ENCODE measurements at regions not wholly inside any gene's neighbourhood (a gene's known extent, or its start where the extent isn't known, plus 50 kb on each side); places are given as distances from the start of the nearest gene placed in this dataset.

DNA sequence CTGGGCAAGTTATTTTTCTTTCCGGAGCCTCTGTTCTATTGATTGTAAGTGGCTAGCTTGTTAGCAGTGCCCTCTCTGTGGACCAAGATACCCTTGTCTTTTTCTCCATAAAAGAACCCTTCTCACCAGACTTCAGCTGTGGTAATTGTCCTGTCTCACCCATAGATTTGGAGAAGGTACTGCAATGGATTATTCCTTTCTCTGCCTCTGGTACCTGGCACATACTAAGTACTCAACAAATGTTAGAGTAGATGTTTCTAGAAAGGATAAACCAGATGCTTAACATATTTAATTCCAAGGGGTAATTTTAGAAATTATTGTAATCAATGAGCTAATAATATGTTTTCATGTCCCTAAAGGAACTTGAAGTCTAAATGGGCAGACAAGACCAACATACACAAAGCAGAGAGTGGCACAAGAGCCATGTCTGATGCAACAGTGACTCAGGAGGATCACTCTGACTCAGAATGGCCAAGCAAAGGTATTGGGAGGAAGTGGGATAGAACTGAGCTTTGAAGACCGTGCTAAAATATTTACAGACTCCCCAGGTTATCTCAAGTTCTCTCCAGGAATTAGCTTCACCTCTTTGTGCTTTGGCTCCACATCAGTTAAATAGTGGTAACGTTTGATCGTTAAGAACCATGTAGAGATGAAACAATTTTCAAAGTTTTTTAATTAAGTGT is 129.7 kb upstream of the OSR1 start:
- CTCF ChIA-PET: no interaction called here

DNA sequence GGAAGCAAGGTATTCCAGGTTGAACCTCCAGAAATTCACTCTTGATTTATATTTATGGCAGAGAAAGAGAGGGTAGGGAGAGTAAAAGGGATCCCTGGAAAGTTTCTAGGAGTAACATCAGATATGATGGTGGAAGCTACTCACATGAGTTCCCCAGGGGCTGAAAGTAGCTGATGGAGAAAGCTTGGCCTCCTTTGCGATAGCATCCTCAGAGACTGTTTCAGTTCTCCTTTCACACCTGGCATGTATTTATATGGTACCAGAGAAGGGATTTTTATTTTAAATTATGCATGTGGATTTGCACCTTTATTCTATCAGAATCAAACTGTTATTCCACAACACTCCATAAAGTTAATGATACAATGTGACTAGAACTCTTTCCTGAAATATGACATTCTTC is 126.3 kb upstream of the OSR1 start:
- POLR2A ChIA-PET (ENCODE audit: low non-redundant PET): no interaction called here
- Histone ChIP-seq H3K27me3 (replicated peaks; ENCODE audit: insufficient read depth, low read depth, low read length, poor library complexity) (no peaks in the 10 kb centered on the region), H3K36me3 (ENCODE audit: insufficient read depth, low read length, poor library complexity, severe bottlenecking) (no peaks in the 10 kb centered on the region), H3K4me3 (ENCODE audit: low read depth, low read length, poor library complexity, severe bottlenecking) (no peak overlapping the region), H3K4me1 (ENCODE audit: insufficient read depth, low read length, poor library complexity, severe bottlenecking) (no peaks in the 10 kb centered on the region), H3K27ac (ENCODE audit: low read depth, low read length, poor library complexity, severe bottlenecking) (no peak overlapping the region), H3K9me3 (ENCODE audit: low read depth, low read length, poor library complexity, severe bottlenecking) (no peaks in the 10 kb centered on the region)
- CTCF ChIA-PET: no interaction called here
- DNase-seq (ENCODE audit: low spot score): no peak
- TF ChIP-seq, protein P1, sequence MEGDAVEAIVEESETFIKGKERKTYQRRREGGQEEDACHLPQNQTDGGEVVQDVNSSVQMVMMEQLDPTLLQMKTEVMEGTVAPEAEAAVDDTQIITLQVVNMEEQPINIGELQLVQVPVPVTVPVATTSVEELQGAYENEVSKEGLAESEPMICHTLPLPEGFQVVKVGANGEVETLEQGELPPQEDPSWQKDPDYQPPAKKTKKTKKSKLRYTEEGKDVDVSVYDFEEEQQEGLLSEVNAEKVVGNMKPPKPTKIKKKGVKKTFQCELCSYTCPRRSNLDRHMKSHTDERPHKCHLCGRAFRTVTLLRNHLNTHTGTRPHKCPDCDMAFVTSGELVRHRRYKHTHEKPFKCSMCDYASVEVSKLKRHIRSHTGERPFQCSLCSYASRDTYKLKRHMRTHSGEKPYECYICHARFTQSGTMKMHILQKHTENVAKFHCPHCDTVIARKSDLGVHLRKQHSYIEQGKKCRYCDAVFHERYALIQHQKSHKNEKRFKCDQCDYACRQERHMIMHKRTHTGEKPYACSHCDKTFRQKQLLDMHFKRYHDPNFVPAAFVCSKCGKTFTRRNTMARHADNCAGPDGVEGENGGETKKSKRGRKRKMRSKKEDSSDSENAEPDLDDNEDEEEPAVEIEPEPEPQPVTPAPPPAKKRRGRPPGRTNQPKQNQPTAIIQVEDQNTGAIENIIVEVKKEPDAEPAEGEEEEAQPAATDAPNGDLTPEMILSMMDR (conservative IDR thresholded peaks at IDR 0.05; ENCODE audit: low read depth, low read length): no peak
- TF ChIP-seq EZH2 (IDR thresholded peaks at IDR 0.05; ENCODE audit: borderline replicate concordance, low read depth, low read length, poor library complexity, severe bottlenecking): no peak
- intact Hi-C loops (cut with micrococcal nuclease; ENCODE audit: unreplicated experiment): no loop called here
- no TSS peak for BruUV-seq (replicated peaks)

More for the DNA sequence above, 129.7 kb upstream of the OSR1 start:
- no peaks in the 10 kb centered on the region for H3K4me1 ChIP-seq (ENCODE audit: insufficient read depth, low read length, poor library complexity, severe bottlenecking)
- H3K27ac ChIP-seq (ENCODE audit: low read depth, low read length, poor library complexity, severe bottlenecking): no peak overlapping the region
- POLR2A ChIA-PET (ENCODE audit: low non-redundant PET): no interaction called here
- H3K4me3 ChIP-seq (ENCODE audit: low read depth, low read length, poor library complexity, severe bottlenecking): no peak overlapping the region
- no peak for TF ChIP-seq EZH2 (IDR thresholded peaks at IDR 0.05; ENCODE audit: borderline replicate concordance, low read depth, low read length, poor library complexity, severe bottlenecking)
- TF ChIP-seq, protein P1 (conservative IDR thresholded peaks at IDR 0.05; ENCODE audit: low read depth, low read length): no peak
- no peaks in the 10 kb centered on the region for H3K36me3 ChIP-seq (ENCODE audit: insufficient read depth, low read length, poor library complexity, severe bottlenecking)
- H3K9me3 ChIP-seq (ENCODE audit: low read depth, low read length, poor library complexity, severe bottlenecking): no peaks in the 10 kb centered on the region
- no peak for DNase-seq (ENCODE audit: low spot score)
- intact Hi-C loops (cut with micrococcal nuclease; ENCODE audit: unreplicated experiment): no loop called here
- H3K27me3 ChIP-seq (replicated peaks; ENCODE audit: insufficient read depth, low read depth, low read length, poor library complexity): no peaks in the 10 kb centered on the region
- no TSS peak for BruUV-seq (replicated peaks)

DNA sequence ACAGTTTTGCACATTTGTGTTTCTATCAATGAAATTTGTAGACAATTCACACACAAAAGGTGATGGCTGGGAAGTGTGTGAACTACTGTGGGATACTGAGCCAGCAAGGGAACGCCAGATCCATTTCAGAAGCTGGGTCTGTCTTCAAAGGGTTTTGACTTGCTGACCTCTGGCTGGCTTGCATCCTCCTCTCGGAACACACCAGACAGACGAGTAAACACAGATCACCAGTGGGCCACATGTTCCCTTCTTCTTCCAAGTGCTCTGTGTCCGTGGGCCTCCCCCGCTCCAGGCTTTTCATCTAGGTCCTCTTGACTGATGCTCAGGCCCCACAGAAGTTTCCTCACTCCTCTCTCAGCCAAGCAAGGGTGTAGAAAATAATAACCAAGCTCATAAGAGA is 122.2 kb upstream of the OSR1 start:
- BruUV-seq (replicated peaks): no TSS peak
- no peak overlapping the region for H3K27ac ChIP-seq (ENCODE audit: low read depth, low read length, poor library complexity, severe bottlenecking)
- H3K36me3 ChIP-seq (ENCODE audit: insufficient read depth, low read length, poor library complexity, severe bottlenecking): no peaks in the 10 kb centered on the region
- ChIA-PET POLR2A (ENCODE audit: low non-redundant PET) (no interaction called here), CTCF (no interaction called here)
- no peaks in the 10 kb centered on the region for H3K27me3 ChIP-seq (replicated peaks; ENCODE audit: insufficient read depth, low read depth, low read length, poor library complexity)
- DNase-seq (ENCODE audit: low spot score): no peak
- TF ChIP-seq, protein P1 (conservative IDR thresholded peaks at IDR 0.05; ENCODE audit: low read depth, low read length): no peak
- TF ChIP-seq EZH2 (IDR thresholded peaks at IDR 0.05; ENCODE audit: borderline replicate concordance, low read depth, low read length, poor library complexity, severe bottlenecking): no peak
- intact Hi-C loops (cut with micrococcal nuclease; ENCODE audit: unreplicated experiment): no loop called here
- no peak overlapping the region for H3K4me3 ChIP-seq (ENCODE audit: low read depth, low read length, poor library complexity, severe bottlenecking)
- no peaks in the 10 kb centered on the region for H3K4me1 ChIP-seq (ENCODE audit: insufficient read depth, low read length, poor library complexity, severe bottlenecking)
- no peaks in the 10 kb centered on the region for H3K9me3 ChIP-seq (ENCODE audit: low read depth, low read length, poor library complexity, severe bottlenecking)
